ENCODE measurements at regions not wholly inside any gene's neighbourhood (a gene's known extent, or its start where the extent isn't known, plus 50 kb on each side); places are given as distances from the start of the nearest gene placed in this dataset.

GRCh38 chr2:100196786-100197494, 54.5 kb upstream of the AFF3 start:
- H3K79me2 ChIP-seq (ENCODE audit: insufficient read depth, low read length): no peaks in the 10 kb centered on the region
- ATAC-seq (no peak), DNase-seq (ENCODE audit: low spot score) (no peak), FAIRE-seq (no peak)
- no peak overlapping the region for H3K4me2 ChIP-seq (ENCODE audit: low read depth, low read length)
- no peaks in the 10 kb centered on the region for H3K36me3 ChIP-seq (replicated peaks in 1 of 2; ENCODE audit: control insufficient read depth in 1 of 2, insufficient read depth in 2 of 2, low read length in 2 of 2)
- H2AFZ ChIP-seq (ENCODE audit: low read length): no peak overlapping the region
- no peak overlapping the region for H3K4me3 ChIP-seq (replicated peaks in 1 of 3; ENCODE audit: insufficient read depth in 1 of 3, low read depth in 2 of 3, low read length in 3 of 3)
- intact Hi-C loops (cut with micrococcal nuclease; ENCODE audit: unreplicated experiment) (no loop called here), in situ Hi-C loops (cut with HindIII; ENCODE audit: extremely low pct_ligation_motif_present, low pct_unique_long_range_greater_than_20kb) (no loop called here)
- ChIA-PET CTCF (ENCODE audit: low intra/inter-chr PET ratio, low total read pairs) (no interaction called here), POLR2A (no interaction called here)
- no peak overlapping the region for H3K9ac ChIP-seq (ENCODE audit: insufficient read depth, low read depth, low read length)
- TF ChIP-seq ZNF704 (CRISPR knock-in tag; IDR thresholded peaks at IDR 0.05; ENCODE audit: borderline replicate concordance): no peak
- TF ChIP-seq PATZ1 (CRISPR knock-in tag; IDR thresholded peaks at IDR 0.05): no peak
- TF ChIP-seq TIGD3 (CRISPR knock-in tag; IDR thresholded peaks at IDR 0.05; ENCODE audit: borderline replicate concordance): no peak
- TF ChIP-seq ZNF841 (CRISPR knock-in tag; IDR thresholded peaks at IDR 0.05; ENCODE audit: borderline replicate concordance): no peak
- TF ChIP-seq ZNF20 (CRISPR knock-in tag; IDR thresholded peaks at IDR 0.05): no peak
- no peak for TF ChIP-seq ZNF317 (CRISPR knock-in tag; IDR thresholded peaks at IDR 0.05)
- H3K27me3 ChIP-seq (ENCODE audit: control insufficient read depth in 1 of 2, insufficient read depth in 2 of 2, low read length in 2 of 2): peaks cover 3 to 12% of the 10 kb centered on the region in 2 experiments; a peak in 3 of 5 replicates
- WGBS (ENCODE audit: low lambda C conversion rate): 58% methylated on average over 18 of the region's 18 CpGs
- no TSS peak for BruUV-seq (replicated peaks)
- no peaks in the 10 kb centered on the region for H3K9me3 ChIP-seq (ENCODE audit: low read length)
- H3K4me1 ChIP-seq (ENCODE audit: insufficient read depth, low read length): peaks cover 5% of the 10 kb centered on the region; the same call in 1 of the 2 replicates
- no peak overlapping the region for H3K27ac ChIP-seq (ENCODE audit: extremely low read length, insufficient read depth, low read length)
- no peaks in the 10 kb centered on the region for H4K20me1 ChIP-seq (ENCODE audit: insufficient read depth, low read length)

Measured in HepG2 (cell line).